PFSK-1 (cell line): ENCODE measurements at regions not wholly inside any gene's neighbourhood (a gene's known extent, or its start where the extent isn't known, plus 50 kb on each side); places are given as distances from the start of the nearest gene placed in this dataset.

Experiments used
- POLR2AphosphoS5 ChIP-seq: IDR thresholded peaks from 2 replicates; pipeline ENCODE4 v1.6.1; 2012; ENCODE audit warnings: low read depth, mild to moderate bottlenecking, control low read depth, low read length, moderate library complexity
- TAF1 ChIP-seq: IDR thresholded peaks from 2 replicates; pipeline ENCODE4 v1.6.1; 2012; ENCODE audit warnings: low read length, control low read depth, borderline replicate concordance; ENCODE audit not compliant: insufficient read depth
- TF ChIP-seq, protein P1 (sequence below), 2 experiments: IDR thresholded peaks; 2 replicates each; pipeline versions ENCODE4 v1.6.1 to v1.8.0; 2011 to 2012; ENCODE audit warnings: low read depth in 2 of 2, low read length in 2 of 2, control low read depth in 1 of 2, inconsistent platforms in 1 of 2, mild to moderate bottlenecking in 1 of 2, moderate library complexity in 1 of 2; ENCODE audit not compliant: insufficient read depth in 1 of 2

DNA sequence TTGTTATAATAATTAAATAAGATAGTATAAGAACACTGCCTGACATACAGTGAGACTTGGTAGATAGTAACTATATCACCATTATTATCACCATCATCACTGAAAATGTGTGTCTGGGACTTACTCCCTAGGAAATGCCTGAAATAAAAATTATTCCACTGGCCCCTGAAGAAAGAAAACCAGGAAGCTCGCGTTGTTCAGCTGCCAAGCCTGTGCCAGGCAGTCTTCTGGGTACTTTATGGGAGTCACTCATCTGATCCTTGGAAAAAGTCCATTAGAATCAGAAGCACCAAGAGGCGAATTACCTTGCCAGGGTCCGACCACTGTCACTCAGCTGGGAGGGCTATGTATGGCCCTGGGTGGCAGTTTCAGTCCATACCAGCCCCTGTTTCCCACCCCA, 220.3 kb upstream of the TPM1 start:
- TF ChIP-seq TAF1 (no peak), POLR2AphosphoS5 (no peak)
- TF ChIP-seq, protein P1, sequence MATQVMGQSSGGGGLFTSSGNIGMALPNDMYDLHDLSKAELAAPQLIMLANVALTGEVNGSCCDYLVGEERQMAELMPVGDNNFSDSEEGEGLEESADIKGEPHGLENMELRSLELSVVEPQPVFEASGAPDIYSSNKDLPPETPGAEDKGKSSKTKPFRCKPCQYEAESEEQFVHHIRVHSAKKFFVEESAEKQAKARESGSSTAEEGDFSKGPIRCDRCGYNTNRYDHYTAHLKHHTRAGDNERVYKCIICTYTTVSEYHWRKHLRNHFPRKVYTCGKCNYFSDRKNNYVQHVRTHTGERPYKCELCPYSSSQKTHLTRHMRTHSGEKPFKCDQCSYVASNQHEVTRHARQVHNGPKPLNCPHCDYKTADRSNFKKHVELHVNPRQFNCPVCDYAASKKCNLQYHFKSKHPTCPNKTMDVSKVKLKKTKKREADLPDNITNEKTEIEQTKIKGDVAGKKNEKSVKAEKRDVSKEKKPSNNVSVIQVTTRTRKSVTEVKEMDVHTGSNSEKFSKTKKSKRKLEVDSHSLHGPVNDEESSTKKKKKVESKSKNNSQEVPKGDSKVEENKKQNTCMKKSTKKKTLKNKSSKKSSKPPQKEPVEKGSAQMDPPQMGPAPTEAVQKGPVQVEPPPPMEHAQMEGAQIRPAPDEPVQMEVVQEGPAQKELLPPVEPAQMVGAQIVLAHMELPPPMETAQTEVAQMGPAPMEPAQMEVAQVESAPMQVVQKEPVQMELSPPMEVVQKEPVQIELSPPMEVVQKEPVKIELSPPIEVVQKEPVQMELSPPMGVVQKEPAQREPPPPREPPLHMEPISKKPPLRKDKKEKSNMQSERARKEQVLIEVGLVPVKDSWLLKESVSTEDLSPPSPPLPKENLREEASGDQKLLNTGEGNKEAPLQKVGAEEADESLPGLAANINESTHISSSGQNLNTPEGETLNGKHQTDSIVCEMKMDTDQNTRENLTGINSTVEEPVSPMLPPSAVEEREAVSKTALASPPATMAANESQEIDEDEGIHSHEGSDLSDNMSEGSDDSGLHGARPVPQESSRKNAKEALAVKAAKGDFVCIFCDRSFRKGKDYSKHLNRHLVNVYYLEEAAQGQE (IDR thresholded peaks at IDR 0.05; ENCODE audit: insufficient read depth in 1 of 2, low read depth in 2 of 2, low read length in 2 of 2), result no peak
